ENCODE measurements at regions not wholly inside any gene's neighbourhood (a gene's known extent, or its start where the extent isn't known, plus 50 kb on each side); places are given as distances from the start of the nearest gene placed in this dataset.

GRCh38 chr1:51025374-51025773 is 55.3 kb downstream of the CDKN2C start:
- H3K4me3 ChIP-seq (ENCODE audit: low read length), result no peak overlapping the region
- no peak for DNase-seq (ENCODE audit: low read depth)
- TF ChIP-seq, protein P1, sequence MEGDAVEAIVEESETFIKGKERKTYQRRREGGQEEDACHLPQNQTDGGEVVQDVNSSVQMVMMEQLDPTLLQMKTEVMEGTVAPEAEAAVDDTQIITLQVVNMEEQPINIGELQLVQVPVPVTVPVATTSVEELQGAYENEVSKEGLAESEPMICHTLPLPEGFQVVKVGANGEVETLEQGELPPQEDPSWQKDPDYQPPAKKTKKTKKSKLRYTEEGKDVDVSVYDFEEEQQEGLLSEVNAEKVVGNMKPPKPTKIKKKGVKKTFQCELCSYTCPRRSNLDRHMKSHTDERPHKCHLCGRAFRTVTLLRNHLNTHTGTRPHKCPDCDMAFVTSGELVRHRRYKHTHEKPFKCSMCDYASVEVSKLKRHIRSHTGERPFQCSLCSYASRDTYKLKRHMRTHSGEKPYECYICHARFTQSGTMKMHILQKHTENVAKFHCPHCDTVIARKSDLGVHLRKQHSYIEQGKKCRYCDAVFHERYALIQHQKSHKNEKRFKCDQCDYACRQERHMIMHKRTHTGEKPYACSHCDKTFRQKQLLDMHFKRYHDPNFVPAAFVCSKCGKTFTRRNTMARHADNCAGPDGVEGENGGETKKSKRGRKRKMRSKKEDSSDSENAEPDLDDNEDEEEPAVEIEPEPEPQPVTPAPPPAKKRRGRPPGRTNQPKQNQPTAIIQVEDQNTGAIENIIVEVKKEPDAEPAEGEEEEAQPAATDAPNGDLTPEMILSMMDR (IDR thresholded peaks at IDR 0.05; ENCODE audit: insufficient read depth, low read depth, low read length, missing control alignments), result no peak

DNA sequence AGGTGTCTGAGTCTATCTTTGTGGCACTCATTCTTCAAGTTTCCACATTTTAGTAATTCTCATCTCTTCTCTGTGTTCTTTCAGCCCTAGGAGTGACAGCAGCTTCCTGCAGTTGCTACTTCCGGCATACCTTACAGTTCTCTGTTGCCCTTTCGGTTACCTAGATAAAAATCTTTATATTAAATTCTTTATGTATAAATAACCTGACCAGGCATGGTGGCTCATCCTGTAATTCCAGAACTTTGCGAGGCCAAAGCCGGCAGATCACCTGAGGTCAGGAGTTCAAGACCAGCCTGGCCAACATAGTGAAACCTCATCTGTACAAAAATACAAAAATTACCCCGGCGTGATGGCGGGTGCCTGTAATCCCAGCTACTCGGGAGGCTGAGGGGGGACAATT is 62.9 kb downstream of the CDKN2C start:
- TF ChIP-seq, protein P1 (IDR thresholded peaks at IDR 0.05; ENCODE audit: insufficient read depth, low read depth, low read length, missing control alignments), result no peak
- no peak overlapping the region for H3K4me3 ChIP-seq (ENCODE audit: low read length)
- DNase-seq (ENCODE audit: low read depth), result no peak

DNA sequence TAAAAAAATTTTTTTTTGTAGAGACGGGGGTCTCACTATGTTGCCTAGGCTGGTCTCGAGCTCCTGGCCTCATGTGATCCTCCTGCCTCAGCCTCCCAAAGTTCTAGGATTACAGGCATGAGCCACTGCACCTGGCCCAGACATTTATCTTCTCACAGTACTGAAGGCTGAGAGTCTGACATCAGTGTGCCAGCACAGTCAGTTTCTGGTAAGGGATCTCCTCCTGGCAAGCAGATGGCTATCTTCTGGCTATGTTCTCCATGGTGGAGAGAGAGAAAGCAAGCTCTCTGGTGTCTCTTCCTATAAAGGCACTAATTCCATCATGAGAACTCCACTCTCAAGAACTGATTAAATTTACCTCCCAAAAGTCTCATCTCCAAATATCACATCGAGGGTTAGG is 57.8 kb upstream of the C1orf185 start:
- no peak overlapping the region for H3K4me3 ChIP-seq (ENCODE audit: low read length)
- DNase-seq (ENCODE audit: low read depth), result no peak
- TF ChIP-seq, protein P1 (IDR thresholded peaks at IDR 0.05; ENCODE audit: insufficient read depth, low read depth, low read length, missing control alignments), result no peak

DNA sequence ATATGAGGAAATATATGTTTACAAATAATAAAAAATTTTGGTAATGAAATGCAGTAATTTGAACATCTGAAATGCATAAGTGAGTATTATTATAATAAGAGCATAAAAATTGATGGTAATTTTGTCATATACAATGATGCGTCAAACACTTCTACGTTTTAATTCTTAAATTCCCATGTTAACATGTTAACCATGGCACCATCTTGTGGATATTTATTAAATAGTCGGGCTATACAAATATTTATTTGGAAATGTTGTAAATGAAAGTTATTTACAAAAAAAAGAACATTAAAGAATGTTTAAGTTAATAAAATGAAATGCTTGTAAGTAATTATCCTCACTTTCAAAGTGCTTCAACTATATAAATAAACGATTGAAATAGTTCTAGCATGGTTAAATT is 57.2 kb upstream of the C1orf185 start:
- peak; percentile 6 for DNase-seq (ENCODE audit: low read depth)
- H3K4me3 ChIP-seq (ENCODE audit: low read length), result no peak overlapping the region
- TF ChIP-seq, protein P1 (IDR thresholded peaks at IDR 0.05; ENCODE audit: insufficient read depth, low read depth, low read length, missing control alignments), result no peak

DNA sequence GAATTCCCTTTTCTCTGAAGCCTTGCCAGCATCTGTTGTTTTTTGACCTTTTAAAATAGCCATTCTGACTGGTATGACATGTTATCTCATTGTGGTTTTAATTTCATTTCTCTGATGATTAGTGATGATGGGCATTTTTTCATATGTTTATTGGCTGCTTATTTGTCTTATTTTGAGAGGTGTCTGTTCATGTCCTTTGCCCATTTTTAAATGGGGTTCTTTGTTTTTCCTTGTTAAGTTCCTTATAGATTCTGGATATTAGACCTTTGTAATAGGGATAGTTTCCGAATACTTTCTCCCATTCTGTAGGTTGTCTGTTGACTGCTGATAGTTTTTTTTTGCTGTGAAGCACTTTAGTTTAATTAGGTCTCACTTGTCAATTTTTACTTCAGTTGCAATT is 54.0 kb upstream of the C1orf185 start:
- no peak overlapping the region for H3K4me3 ChIP-seq (ENCODE audit: low read length)
- TF ChIP-seq, protein P1 (IDR thresholded peaks at IDR 0.05; ENCODE audit: insufficient read depth, low read depth, low read length, missing control alignments), result no peak
- no peak for DNase-seq (ENCODE audit: low read depth)

DNA sequence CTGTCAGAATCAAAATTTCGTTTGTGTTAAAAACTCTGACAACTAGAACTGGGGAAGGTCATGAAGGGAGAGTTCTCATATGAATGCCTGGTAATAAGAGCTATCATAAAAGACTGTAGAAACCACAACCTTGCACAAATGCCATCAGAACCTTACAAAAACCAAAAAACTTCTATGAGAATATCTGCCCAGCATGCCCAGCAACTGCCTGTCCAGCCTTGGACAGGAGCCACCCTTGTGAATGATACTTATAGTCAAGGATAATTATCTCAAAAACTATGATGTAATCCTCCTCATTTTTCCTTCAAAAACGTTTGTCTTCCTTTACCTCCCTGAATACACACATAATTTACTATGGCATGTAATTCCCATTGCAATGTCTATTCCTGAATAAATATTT is 53.4 kb upstream of the C1orf185 start:
- DNase-seq (ENCODE audit: low read depth), result no peak
- no peak overlapping the region for H3K4me3 ChIP-seq (ENCODE audit: low read length)
- TF ChIP-seq, protein P1 (IDR thresholded peaks at IDR 0.05; ENCODE audit: insufficient read depth, low read depth, low read length, missing control alignments), result no peak
